Peyer's patch (tissue), 4 donors: ENCODE measurements at regions not wholly inside any gene's neighbourhood (a gene's known extent, or its start where the extent isn't known, plus 50 kb on each side); places are given as distances from the start of the nearest gene placed in this dataset.
"Not testable (repeated sequence)": the region's sequence is repeated elsewhere in the genome, so short reads cannot be mapped to it uniquely, and the experiment has no call there.

Source experiments
- DNase-seq, 3 donors: peaks; one replicate each; pipeline ENCODE4 v3.0.0-alpha.2; 2017 to 2019
- H3K27ac ChIP-seq, 4 donors: fragments of 200-600 bp; sonication (generic); one replicate each; pipeline ENCODE4 v1.5.1; 2016 to 2019
- H3K27me3 ChIP-seq, 2 donors: fragments of 200-600 bp; sonication (generic); one replicate each; pipeline ENCODE4 v1.5.1; 2019
- H3K36me3 ChIP-seq, 3 donors: fragments of 200-600 bp; sonication (generic); one replicate each; pipeline ENCODE4 v1.5.1; 2016 to 2019
- H3K4me1 ChIP-seq, 4 donors: fragments of 200-600 bp; sonication (generic); one replicate each; pipeline ENCODE4 v1.5.1; 2016 to 2019
- H3K4me3 ChIP-seq, 4 donors: fragments of 200-600 bp; sonication (generic); 1 replicate in 3 of 4; 2 replicates in 1 of 4; pipeline ENCODE4 v1.5.1; 2016 to 2019; ENCODE audit warnings: mild to moderate bottlenecking in 1 of 4
- H3K9me3 ChIP-seq, 4 donors: fragments of 200-600 bp; sonication (generic); one replicate each; pipeline ENCODE4 v1.5.1; 2016 to 2019; ENCODE audit warnings: mild to moderate bottlenecking in 1 of 4
- CTCF ChIP-seq, 6 experiments: fragments of 450-650 bp in 4 of 6; fragments of 200-600 bp in 2 of 6; sonication (generic) in 1 of 6; IDR thresholded peaks; one replicate each; pipeline ENCODE4 v1.5.1; 2017 to 2019; ENCODE audit warnings: antibody characterized with exemption in 6 of 6, mild to moderate bottlenecking in 3 of 6, moderate library complexity in 1 of 6
- POLR2A ChIP-seq, 2 donors: fragments of 450-650 bp; IDR thresholded peaks; one replicate each; pipeline ENCODE4 v1.5.1; 2017; ENCODE audit warnings: antibody characterized with exemption in 2 of 2, mild to moderate bottlenecking in 2 of 2, moderate library complexity in 2 of 2

- Histone ChIP-seq H3K27ac (no peak overlapping the region), H3K9me3 (no peaks in the 10 kb centered on the region), H3K4me1 (peaks cover 0 to 14% (median 0%) of the 10 kb centered on the region in 4 donors), H3K4me3 (no peak overlapping the region), H3K36me3 (no peaks in the 10 kb centered on the region), H3K27me3 (no peaks in the 10 kb centered on the region)
- TF ChIP-seq CTCF (IDR thresholded peaks at IDR 0.05) (no peak), POLR2A (IDR thresholded peaks at IDR 0.05) (no peak)
- no peak for DNase-seq
These were observed 82.4 kb upstream of the SLC25A33 start for GRCh38 chr1:9456833-9457232.

GRCh38 chr1:9459816-9460407, 79.4 kb upstream of the SLC25A33 start:
- peak in 1 of 3 donors; percentile 60 for DNase-seq
- TF ChIP-seq POLR2A (IDR thresholded peaks at IDR 0.05) (no peak), CTCF (IDR thresholded peaks at IDR 0.05) (no peak)
- Histone ChIP-seq H3K36me3 (no peaks in the 10 kb centered on the region), H3K9me3 (no peaks in the 10 kb centered on the region), H3K27ac (no peak overlapping the region), H3K4me1 (peaks cover 0 to 8% (median 0%) of the 10 kb centered on the region in 4 donors), H3K27me3 (no peaks in the 10 kb centered on the region), H3K4me3 (no peak overlapping the region)

GRCh38 chr1:9465640-9466039, 73.6 kb upstream of the SLC25A33 start:
- H3K27me3 ChIP-seq, result no peaks in the 10 kb centered on the region
- peaks cover 0 to 3% (median 0%) of the 10 kb centered on the region in 4 donors for H3K4me1 ChIP-seq
- no peak overlapping the region for H3K4me3 ChIP-seq
- TF ChIP-seq CTCF (IDR thresholded peaks at IDR 0.05) (no peak), POLR2A (IDR thresholded peaks at IDR 0.05) (no peak)
- H3K36me3 ChIP-seq, result no peaks in the 10 kb centered on the region
- no peak for DNase-seq
- no peaks in the 10 kb centered on the region for H3K9me3 ChIP-seq
- H3K27ac ChIP-seq, result no peak overlapping the region

- no peak overlapping the region for H3K4me3 ChIP-seq
- peaks cover 0 to 3% (median 0%) of the 10 kb centered on the region in 4 donors for H3K4me1 ChIP-seq
- peak overlapping the region in 2 of 4 donors; percentile 7 to 70 for H3K27ac ChIP-seq
- no peak for TF ChIP-seq POLR2A (IDR thresholded peaks at IDR 0.05)
- TF ChIP-seq CTCF (IDR thresholded peaks at IDR 0.05), result no peak
- H3K9me3 ChIP-seq, result no peaks in the 10 kb centered on the region
- H3K27me3 ChIP-seq, result no peaks in the 10 kb centered on the region
- H3K36me3 ChIP-seq, result no peaks in the 10 kb centered on the region
- peak in 2 of 3 donors; percentile 52 to 72 for DNase-seq
These were observed 72.2 kb upstream of the SLC25A33 start for GRCh38 chr1:9466780-9467758.

- H3K27ac ChIP-seq, H3K4me1 ChIP-seq, H3K27me3 ChIP-seq, H3K4me3 ChIP-seq, DNase-seq, H3K9me3 ChIP-seq, H3K36me3 ChIP-seq: not testable (repeated sequence)
These were observed 69.4 kb upstream of the SLC25A33 start for GRCh38 chr1:9469882-9470281.

- no peak overlapping the region for H3K4me3 ChIP-seq
- H3K27ac ChIP-seq, result no peak overlapping the region
- DNase-seq, result no peak
- TF ChIP-seq POLR2A (IDR thresholded peaks at IDR 0.05), result no peak
- H3K36me3 ChIP-seq, result no peaks in the 10 kb centered on the region
- H3K27me3 ChIP-seq, result no peaks in the 10 kb centered on the region
- H3K4me1 ChIP-seq, result peaks cover 0 to 1% (median 0%) of the 10 kb centered on the region in 4 donors
- H3K9me3 ChIP-seq, result no peaks in the 10 kb centered on the region
These were observed 67.6 kb upstream of the SLC25A33 start for GRCh38 chr1:9471679-9472078.
